GM12878 (cell line): ENCODE measurements at regions not wholly inside any gene's neighbourhood (a gene's known extent, or its start where the extent isn't known, plus 50 kb on each side); places are given as distances from the start of the nearest gene placed in this dataset.
A peak's percentile ranks its signal among the peaks of the same experiment; 100 is the strongest.

ENCODE experiments used
- ATF2 ChIP-seq: IDR thresholded peaks from 2 replicates; pipeline ENCODE4 v1.6.1; 2012; ENCODE audit warnings: low read length, inconsistent platforms
- ATF7 ChIP-seq: fragments of 450-650 bp; IDR thresholded peaks from 2 replicates; pipeline ENCODE4 v1.6.1; 2016; ENCODE audit warnings: low read depth, mild to moderate bottlenecking
- BCL11A ChIP-seq: IDR thresholded peaks from 2 replicates; pipeline ENCODE4 v1.6.1; 2011; ENCODE audit warnings: low read depth, low read length
- CEBPB ChIP-seq, 2 experiments: fragments of 150-350 bp in 1 of 2; IDR thresholded peaks; 2 replicates each; pipeline ENCODE4 v1.6.1; 2012 to 2014; ENCODE audit warnings: low read depth in 2 of 2, low read length in 2 of 2, borderline replicate concordance in 1 of 2, inconsistent platforms in 1 of 2
- E2F4 ChIP-seq: IDR thresholded peaks from 2 replicates; pipeline ENCODE4 v1.6.1; 2012; ENCODE audit warnings: low read depth, low read length, improper control_type of control experiment
- E2F8 ChIP-seq: fragments of 450-650 bp; IDR thresholded peaks from 2 replicates; pipeline ENCODE4 v1.6.1; 2018; ENCODE audit warnings: mild to moderate bottlenecking, low read depth, moderate library complexity; ENCODE audit not compliant: partially characterized antibody
- EGR1 ChIP-seq, 2 experiments: IDR thresholded peaks; 1 replicate in 1 of 2; 2 replicates in 1 of 2; pipeline ENCODE4 v1.6.1; 2011 to 2012; ENCODE audit warnings: low read depth in 2 of 2, low read length in 2 of 2, borderline replicate concordance in 1 of 2, mild to moderate bottlenecking in 1 of 2, moderate library complexity in 1 of 2
- ELK1 ChIP-seq: IDR thresholded peaks from 2 replicates; pipeline ENCODE4 v1.6.1; 2012; ENCODE audit warnings: low read depth, low read length, improper control_type of control experiment
- EZH2 ChIP-seq: IDR thresholded peaks from 2 replicates; pipeline ENCODE4 v1.6.1; 2012; ENCODE audit warnings: low read depth, mild to moderate bottlenecking, control low read depth, inconsistent platforms, low read length, borderline replicate concordance; ENCODE audit not compliant: control insufficient read depth
- GATAD2B ChIP-seq: fragments of 450-650 bp; conservative IDR thresholded peaks from 2 replicates; pipeline ENCODE4 v1.6.1; 2017; ENCODE audit warnings: low read depth, mild to moderate bottlenecking, moderate library complexity
- IKZF2 ChIP-seq, 2 experiments: fragments of 450-650 bp; IDR thresholded peaks; 2 replicates each; pipeline ENCODE4 v1.6.1; 2017; ENCODE audit warnings: mild to moderate bottlenecking in 2 of 2, moderate library complexity in 2 of 2
- KDM1A ChIP-seq: fragments of 200-600 bp; sonication (generic); IDR thresholded peaks from 2 replicates; pipeline ENCODE4 v1.6.1; 2016; ENCODE audit warnings: borderline replicate concordance
- MLLT1 ChIP-seq: fragments of 450-650 bp; IDR thresholded peaks from 2 replicates; pipeline ENCODE4 v1.6.1; 2016; ENCODE audit warnings: mild to moderate bottlenecking
- MXI1 ChIP-seq: fragments of 150-350 bp; IDR thresholded peaks from 2 replicates; pipeline ENCODE4 v1.6.1; 2011; ENCODE audit warnings: low read depth, mild to moderate bottlenecking, inconsistent platforms, low read length, improper control_type of control experiment
- NFXL1 ChIP-seq: fragments of 450-650 bp; IDR thresholded peaks from 2 replicates; pipeline ENCODE4 v1.6.1; 2017; ENCODE audit warnings: antibody characterized with exemption, mild to moderate bottlenecking, borderline replicate concordance
- NFYB ChIP-seq: IDR thresholded peaks from 2 replicates; pipeline ENCODE4 v1.6.1; 2011; ENCODE audit warnings: low read depth, mild to moderate bottlenecking, low read length, improper control_type of control experiment, moderate library complexity; ENCODE audit not compliant: insufficient read depth
- NR2C2 ChIP-seq: IDR thresholded peaks from 2 replicates; pipeline ENCODE4 v1.6.1; 2011; ENCODE audit warnings: borderline replicate concordance, low read depth; ENCODE audit not compliant: control insufficient read depth, insufficient read length
- POU2F2 ChIP-seq: IDR thresholded peaks from 3 replicates; pipeline ENCODE4 v1.6.1; 2011; ENCODE audit warnings: low read depth, mild to moderate bottlenecking, low read length, borderline replicate concordance
- SMAD1 ChIP-seq: fragments of 450-650 bp; IDR thresholded peaks from 2 replicates; pipeline ENCODE4 v1.6.1; 2018; ENCODE audit warnings: mild to moderate bottlenecking, low read depth; ENCODE audit not compliant: partially characterized antibody
- TCF12 ChIP-seq: IDR thresholded peaks from 2 replicates; pipeline ENCODE4 v1.6.1; 2011; ENCODE audit warnings: low read depth, mild to moderate bottlenecking, low read length
- WRNIP1 ChIP-seq: IDR thresholded peaks from 2 replicates; pipeline ENCODE4 v1.6.1; 2011; ENCODE audit warnings: low read depth, low read length, improper control_type of control experiment, borderline replicate concordance
- ZNF384 ChIP-seq: IDR thresholded peaks from 2 replicates; pipeline ENCODE4 v1.6.1; 2012; ENCODE audit warnings: low read depth, mild to moderate bottlenecking, low read length, improper control_type of control experiment, borderline replicate concordance
- ZNF622 ChIP-seq: fragments of 450-650 bp; IDR thresholded peaks from 2 replicates; pipeline ENCODE4 v1.6.1; 2017; ENCODE audit warnings: mild to moderate bottlenecking, inconsistent platforms

- TF ChIP-seq MXI1 (peak; percentile 81), EGR1 (IDR thresholded peaks at IDR 0.05; ENCODE audit: borderline replicate concordance in 1 of 2, low read depth in 2 of 2, low read length in 2 of 2) (peak in 1 of 2 experiments; percentile 17; a peak in 1 of 3 replicates), NR2C2 (no peak), TCF12 (peak; percentile 93), ZNF384 (peak; percentile 63; the same call in 1 of the 2 replicates), IKZF2 (IDR thresholded peaks at IDR 0.05) (peak; percentile 99), GATAD2B (peak; percentile 97), ZNF622 (no peak), MLLT1 (peak; percentile 98), SMAD1 (peak; percentile 96), WRNIP1 (peak; percentile 86; the same call in 1 of the 2 replicates), ATF7 (peak; percentile 97), POU2F2 (peak; percentile 93), NFXL1 (no peak), ELK1 (no peak), ATF2 (peak; percentile 99), CEBPB (IDR thresholded peaks at IDR 0.05; ENCODE audit: borderline replicate concordance in 1 of 2, low read depth in 2 of 2, low read length in 2 of 2) (peak in 1 of 2 experiments; percentile 99; a peak in 2 of 4 replicates), EZH2 (0 out of 2 replicates have a peak, but pooled peaks have one; percentile 76), NFYB (peak; percentile 89), E2F4 (no peak), BCL11A (peak; percentile 98), KDM1A (no peak), E2F8 (peak; percentile 77)
These were observed 243.5 kb upstream of the PREP start (continued) for GRCh38 chr6:105646391-105646867.
